Brain pericyte (primary cell): ENCODE measurements at regions not wholly inside any gene's neighbourhood (a gene's known extent, or its start where the extent isn't known, plus 50 kb on each side); places are given as distances from the start of the nearest gene placed in this dataset.
"Not testable (repeated sequence)": the region's sequence is repeated elsewhere in the genome, so short reads cannot be mapped to it uniquely, and the experiment has no call there.

Experiments used
- DNase-seq: peaks from one replicate; pipeline ENCODE4 v3.0.0-alpha.2; 2012; ENCODE audit warnings: low read depth, low spot score

- DNase-seq, result peak; percentile 15
Observed at GRCh38 chrX:16319929-16320328, 152.6 kb downstream of the MAGEB17 start.

- no peak for DNase-seq
Observed at GRCh38 chrX:16320765-16321355, 153.6 kb downstream of the MAGEB17 start.

- no peak for DNase-seq
Observed at GRCh38 chrX:16333453-16333852, 166.2 kb downstream of the MAGEB17 start.

- DNase-seq, result no peak
Observed at GRCh38 chrX:16335181-16335580, 167.9 kb downstream of the MAGEB17 start.

GRCh38 chrX:16347968-16348670, 180.8 kb downstream of the MAGEB17 start:
- DNase-seq, result no peak

GRCh38 chrX:16357902-16358301, 190.6 kb downstream of the MAGEB17 start:
- no peak for DNase-seq

GRCh38 chrX:16360056-16360455, 192.8 kb downstream of the MAGEB17 start:
- DNase-seq, result not testable (repeated sequence)

- DNase-seq, result no peak
Observed at GRCh38 chrX:16368696-16369095, 201.4 kb downstream of the MAGEB17 start.

- DNase-seq, result no peak
Observed at GRCh38 chrX:16376056-16376455, 208.8 kb downstream of the MAGEB17 start.

GRCh38 chrX:16386126-16386525, 218.8 kb downstream of the MAGEB17 start:
- DNase-seq, result no peak

GRCh38 chrX:16392597-16392996, 225.3 kb downstream of the MAGEB17 start:
- no peak for DNase-seq

GRCh38 chrX:16394290-16394689, 227.0 kb downstream of the MAGEB17 start:
- DNase-seq, result no peak

GRCh38 chrX:16403808-16404207, 236.5 kb downstream of the MAGEB17 start:
- no peak for DNase-seq

- DNase-seq, result no peak
Observed at GRCh38 chrX:16416588-16416987, 233.4 kb upstream of the S100G start.

- DNase-seq, result no peak
Observed at GRCh38 chrX:16418650-16419049, 231.3 kb upstream of the S100G start.

GRCh38 chrX:16427668-16428067, 222.3 kb upstream of the S100G start:
- DNase-seq, result no peak

- no peak for DNase-seq
Observed at GRCh38 chrX:16429406-16429805, 220.6 kb upstream of the S100G start.

- DNase-seq, result no peak
Observed at GRCh38 chrX:16431266-16431665, 218.7 kb upstream of the S100G start.

- DNase-seq, result no peak
Observed at GRCh38 chrX:16433021-16433420, 216.9 kb upstream of the S100G start.

- DNase-seq, result no peak
Observed at GRCh38 chrX:16435399-16435986, 214.5 kb upstream of the S100G start.

GRCh38 chrX:16436348-16437188, 213.4 kb upstream of the S100G start:
- no peak for DNase-seq

- no peak for DNase-seq
Observed at GRCh38 chrX:16440446-16440845, 209.5 kb upstream of the S100G start.
